Neural cell (in vitro differentiated cells): ENCODE measurements at regions not wholly inside any gene's neighbourhood (a gene's known extent, or its start where the extent isn't known, plus 50 kb on each side); places are given as distances from the start of the nearest gene placed in this dataset.

Experiments
- H2AFZ ChIP-seq: fragments of 200-600, 300-800 bp; sonication (generic), shearing (Covaris generic); 2 replicates; pipeline ENCODE4 v1.6.0; 2014; ENCODE audit warnings: low read depth, mild to moderate bottlenecking, antibody characterized with exemption, low read length, moderate library complexity
- H3F3A ChIP-seq: fragments of 200-600 bp; shearing (Covaris generic); 2 replicates; pipeline ENCODE4 v1.6.1; 2016; ENCODE audit warnings: mild to moderate bottlenecking, moderate library complexity, mixed read lengths, antibody characterized with exemption, low read length; ENCODE audit not compliant: insufficient read depth, poor library complexity, severe bottlenecking
- H3K27ac ChIP-seq: fragments of 200-600, 300-800 bp; sonication (generic), shearing (Covaris generic); 2 replicates; pipeline ENCODE4 v1.5.1; 2014; ENCODE audit warnings: mild to moderate bottlenecking, low read length, moderate library complexity
- H3K27me3 ChIP-seq: fragments of 300-800, 200-600 bp; sonication (generic), shearing (Covaris generic); 2 replicates; pipeline ENCODE4 v1.6.0; 2014; ENCODE audit warnings: mild to moderate bottlenecking, low read depth, low read length, moderate library complexity; ENCODE audit not compliant: insufficient read depth
- H3K36me3 ChIP-seq: fragments of 300-800, 200-600 bp; sonication (generic), shearing (Covaris generic); 2 replicates; pipeline ENCODE4 v1.5.1; 2014; ENCODE audit warnings: mild to moderate bottlenecking, antibody characterized with exemption, low read length, moderate library complexity; ENCODE audit not compliant: insufficient read depth
- H3K4me2 ChIP-seq: fragments of 300-800, 200-600 bp; sonication (generic), shearing (Covaris generic); 2 replicates; pipeline ENCODE4 v1.6.0; 2014; ENCODE audit warnings: mild to moderate bottlenecking, low read length
- H3K4me3 ChIP-seq: fragments of 300-800, 200-600 bp; sonication (generic), shearing (Covaris generic); 2 replicates; pipeline ENCODE4 v1.5.1; 2014; ENCODE audit warnings: mild to moderate bottlenecking, low read length, moderate library complexity
- H3K79me2 ChIP-seq: fragments of 200-600 bp; shearing (Covaris generic); replicated peaks from 2 replicates; pipeline ENCODE4 v1.6.0; 2014; ENCODE audit warnings: mild to moderate bottlenecking, low read length, moderate library complexity; ENCODE audit not compliant: insufficient read depth
- H3K9ac ChIP-seq: fragments of 300-800, 200-600 bp; sonication (generic), shearing (Covaris generic); 2 replicates; pipeline ENCODE4 v1.6.1; 2016; ENCODE audit warnings: mild to moderate bottlenecking, low read length, mixed read lengths
- H3K9me2 ChIP-seq: fragments of 200-600 bp; shearing (Covaris generic); 2 replicates; pipeline ENCODE4 v1.6.1; 2016; ENCODE audit warnings: mild to moderate bottlenecking, low read length, mixed read lengths; ENCODE audit not compliant: insufficient read depth
- H3K9me3 ChIP-seq: fragments of 200-600, 300-800 bp; sonication (generic), shearing (Covaris generic); 2 replicates; pipeline ENCODE4 v1.6.1; 2016; ENCODE audit warnings: mild to moderate bottlenecking, mixed run types, low read length, moderate library complexity, mixed read lengths
- H4K20me1 ChIP-seq: fragments of 200-600 bp; shearing (Covaris generic); 2 replicates; pipeline ENCODE4 v1.6.1; 2016; ENCODE audit warnings: mild to moderate bottlenecking, mixed run types; ENCODE audit not compliant: insufficient read depth
- EP300 ChIP-seq: fragments of 450-650 bp; conservative IDR thresholded peaks from 2 replicates; pipeline ENCODE4 v1.6.1; 2014; ENCODE audit warnings: antibody characterized with exemption, mild to moderate bottlenecking, moderate library complexity; ENCODE audit not compliant: poor library complexity, severe bottlenecking
- EZH2 ChIP-seq: fragments of 200-600, 300-800 bp; shearing (Covaris generic), sonication (generic); IDR thresholded peaks from 2 replicates; pipeline ENCODE4 v1.6.1; 2014; ENCODE audit warnings: antibody characterized with exemption, low read length, borderline replicate concordance, mild to moderate bottlenecking; ENCODE audit not compliant: insufficient read depth, poor library complexity, severe bottlenecking
- MXI1 ChIP-seq: fragments of 450-650 bp; conservative IDR thresholded peaks from 2 replicates; pipeline ENCODE4 v1.6.1; 2014; ENCODE audit warnings: antibody characterized with exemption, mild to moderate bottlenecking; ENCODE audit not compliant: poor library complexity, severe bottlenecking
- POLR2AphosphoS5 ChIP-seq: IDR thresholded peaks from 2 replicates; pipeline ENCODE4 v1.6.1; 2012
- RAD21 ChIP-seq: fragments of 450-650 bp; conservative IDR thresholded peaks from 2 replicates; pipeline ENCODE4 v1.6.1; 2014; ENCODE audit warnings: antibody characterized with exemption, mild to moderate bottlenecking, moderate library complexity
- SMC3 ChIP-seq: fragments of 450-650 bp; conservative IDR thresholded peaks from 2 replicates; pipeline ENCODE4 v1.6.1; 2014; ENCODE audit warnings: antibody characterized with exemption, mild to moderate bottlenecking, moderate library complexity; ENCODE audit not compliant: poor library complexity
- TAF1 ChIP-seq: IDR thresholded peaks from 2 replicates; pipeline ENCODE4 v1.6.1; 2012; ENCODE audit warnings: low read depth
- TF ChIP-seq, protein P1 (sequence below): IDR thresholded peaks from 2 replicates; pipeline ENCODE4 v1.6.1; 2012; ENCODE audit warnings: borderline replicate concordance
- TF ChIP-seq, protein P2 (sequence below): fragments of 450-650 bp; IDR thresholded peaks from 2 replicates; pipeline ENCODE4 v1.5.1; 2014; ENCODE audit warnings: antibody characterized with exemption, mild to moderate bottlenecking, moderate library complexity; ENCODE audit not compliant: poor library complexity, severe bottlenecking

DNA sequence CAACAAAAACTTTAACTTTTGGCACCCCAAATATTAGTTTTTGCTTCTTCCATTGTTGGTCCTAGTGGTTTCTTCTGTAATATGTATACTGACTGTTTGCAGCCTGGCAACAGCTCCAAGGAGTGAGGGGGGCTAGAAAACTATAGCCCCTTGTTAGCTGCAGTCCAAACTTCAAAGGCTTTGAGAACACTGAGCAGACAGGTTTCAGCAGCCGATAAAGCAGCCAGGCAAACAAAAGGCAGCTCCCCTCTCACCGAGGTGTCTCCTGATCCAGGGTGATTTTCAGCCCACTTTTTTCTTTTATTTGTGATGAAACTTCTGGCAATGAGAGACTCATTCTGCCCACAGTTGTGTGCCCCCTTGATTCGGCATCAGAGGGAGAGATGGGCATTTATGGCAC, 80.7 kb downstream of the OLIG3 start:
- Histone ChIP-seq H3K9ac (no peak overlapping the region), H3K9me2 (no peaks in the 10 kb centered on the region), H3F3A (no peaks in the 10 kb centered on the region), H3K27ac (no peak overlapping the region), H3K79me2 (no peaks in the 10 kb centered on the region), H4K20me1 (no peaks in the 10 kb centered on the region), H3K9me3 (no peaks in the 10 kb centered on the region), H2AFZ (no peak overlapping the region), H3K27me3 (no peaks in the 10 kb centered on the region), H3K36me3 (no peaks in the 10 kb centered on the region), H3K4me2 (no peak overlapping the region), H3K4me3 (no peak overlapping the region)
- no peak for TF ChIP-seq SMC3
- no peak for TF ChIP-seq EP300
- TF ChIP-seq MXI1, result no peak
- no peak for TF ChIP-seq POLR2AphosphoS5
- no peak for TF ChIP-seq TAF1
- no peak for TF ChIP-seq EZH2
- TF ChIP-seq, protein P1, sequence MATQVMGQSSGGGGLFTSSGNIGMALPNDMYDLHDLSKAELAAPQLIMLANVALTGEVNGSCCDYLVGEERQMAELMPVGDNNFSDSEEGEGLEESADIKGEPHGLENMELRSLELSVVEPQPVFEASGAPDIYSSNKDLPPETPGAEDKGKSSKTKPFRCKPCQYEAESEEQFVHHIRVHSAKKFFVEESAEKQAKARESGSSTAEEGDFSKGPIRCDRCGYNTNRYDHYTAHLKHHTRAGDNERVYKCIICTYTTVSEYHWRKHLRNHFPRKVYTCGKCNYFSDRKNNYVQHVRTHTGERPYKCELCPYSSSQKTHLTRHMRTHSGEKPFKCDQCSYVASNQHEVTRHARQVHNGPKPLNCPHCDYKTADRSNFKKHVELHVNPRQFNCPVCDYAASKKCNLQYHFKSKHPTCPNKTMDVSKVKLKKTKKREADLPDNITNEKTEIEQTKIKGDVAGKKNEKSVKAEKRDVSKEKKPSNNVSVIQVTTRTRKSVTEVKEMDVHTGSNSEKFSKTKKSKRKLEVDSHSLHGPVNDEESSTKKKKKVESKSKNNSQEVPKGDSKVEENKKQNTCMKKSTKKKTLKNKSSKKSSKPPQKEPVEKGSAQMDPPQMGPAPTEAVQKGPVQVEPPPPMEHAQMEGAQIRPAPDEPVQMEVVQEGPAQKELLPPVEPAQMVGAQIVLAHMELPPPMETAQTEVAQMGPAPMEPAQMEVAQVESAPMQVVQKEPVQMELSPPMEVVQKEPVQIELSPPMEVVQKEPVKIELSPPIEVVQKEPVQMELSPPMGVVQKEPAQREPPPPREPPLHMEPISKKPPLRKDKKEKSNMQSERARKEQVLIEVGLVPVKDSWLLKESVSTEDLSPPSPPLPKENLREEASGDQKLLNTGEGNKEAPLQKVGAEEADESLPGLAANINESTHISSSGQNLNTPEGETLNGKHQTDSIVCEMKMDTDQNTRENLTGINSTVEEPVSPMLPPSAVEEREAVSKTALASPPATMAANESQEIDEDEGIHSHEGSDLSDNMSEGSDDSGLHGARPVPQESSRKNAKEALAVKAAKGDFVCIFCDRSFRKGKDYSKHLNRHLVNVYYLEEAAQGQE, result no peak
- TF ChIP-seq, protein P2, sequence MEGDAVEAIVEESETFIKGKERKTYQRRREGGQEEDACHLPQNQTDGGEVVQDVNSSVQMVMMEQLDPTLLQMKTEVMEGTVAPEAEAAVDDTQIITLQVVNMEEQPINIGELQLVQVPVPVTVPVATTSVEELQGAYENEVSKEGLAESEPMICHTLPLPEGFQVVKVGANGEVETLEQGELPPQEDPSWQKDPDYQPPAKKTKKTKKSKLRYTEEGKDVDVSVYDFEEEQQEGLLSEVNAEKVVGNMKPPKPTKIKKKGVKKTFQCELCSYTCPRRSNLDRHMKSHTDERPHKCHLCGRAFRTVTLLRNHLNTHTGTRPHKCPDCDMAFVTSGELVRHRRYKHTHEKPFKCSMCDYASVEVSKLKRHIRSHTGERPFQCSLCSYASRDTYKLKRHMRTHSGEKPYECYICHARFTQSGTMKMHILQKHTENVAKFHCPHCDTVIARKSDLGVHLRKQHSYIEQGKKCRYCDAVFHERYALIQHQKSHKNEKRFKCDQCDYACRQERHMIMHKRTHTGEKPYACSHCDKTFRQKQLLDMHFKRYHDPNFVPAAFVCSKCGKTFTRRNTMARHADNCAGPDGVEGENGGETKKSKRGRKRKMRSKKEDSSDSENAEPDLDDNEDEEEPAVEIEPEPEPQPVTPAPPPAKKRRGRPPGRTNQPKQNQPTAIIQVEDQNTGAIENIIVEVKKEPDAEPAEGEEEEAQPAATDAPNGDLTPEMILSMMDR, result no peak
- TF ChIP-seq RAD21, result no peak

DNA sequence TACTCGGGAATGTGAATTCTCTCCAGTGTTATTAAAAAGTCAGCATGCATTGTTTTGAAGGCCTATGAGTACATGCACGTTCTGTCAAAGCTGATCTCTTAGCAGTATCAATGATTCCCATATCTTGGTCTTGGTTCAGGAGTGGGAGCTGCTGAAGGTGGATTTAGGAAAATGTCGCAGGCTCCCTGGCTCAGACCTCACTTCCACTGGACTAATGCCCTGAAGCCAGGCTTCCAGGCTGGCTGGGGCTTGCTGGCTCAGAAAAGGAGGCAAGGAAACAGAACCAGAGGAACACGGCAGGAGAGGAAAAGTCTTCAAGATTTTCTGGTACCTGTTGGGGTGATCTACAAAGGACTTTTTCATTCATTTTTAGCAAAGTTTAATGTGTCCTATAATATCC, 81.6 kb downstream of the OLIG3 start:
- H3K27ac ChIP-seq, result no peak overlapping the region
- H3K79me2 ChIP-seq, result no peaks in the 10 kb centered on the region
- H3K9ac ChIP-seq, result no peak overlapping the region
- H3K9me2 ChIP-seq, result no peaks in the 10 kb centered on the region
- H4K20me1 ChIP-seq, result no peaks in the 10 kb centered on the region
- H3K4me2 ChIP-seq, result no peak overlapping the region
- no peaks in the 10 kb centered on the region for H3K27me3 ChIP-seq
- no peaks in the 10 kb centered on the region for H3F3A ChIP-seq
- H2AFZ ChIP-seq, result no peak overlapping the region
- no peak overlapping the region for H3K4me3 ChIP-seq
- H3K36me3 ChIP-seq, result no peaks in the 10 kb centered on the region
- TF ChIP-seq MXI1 (no peak), RAD21 (no peak)
- no peaks in the 10 kb centered on the region for H3K9me3 ChIP-seq

DNA sequence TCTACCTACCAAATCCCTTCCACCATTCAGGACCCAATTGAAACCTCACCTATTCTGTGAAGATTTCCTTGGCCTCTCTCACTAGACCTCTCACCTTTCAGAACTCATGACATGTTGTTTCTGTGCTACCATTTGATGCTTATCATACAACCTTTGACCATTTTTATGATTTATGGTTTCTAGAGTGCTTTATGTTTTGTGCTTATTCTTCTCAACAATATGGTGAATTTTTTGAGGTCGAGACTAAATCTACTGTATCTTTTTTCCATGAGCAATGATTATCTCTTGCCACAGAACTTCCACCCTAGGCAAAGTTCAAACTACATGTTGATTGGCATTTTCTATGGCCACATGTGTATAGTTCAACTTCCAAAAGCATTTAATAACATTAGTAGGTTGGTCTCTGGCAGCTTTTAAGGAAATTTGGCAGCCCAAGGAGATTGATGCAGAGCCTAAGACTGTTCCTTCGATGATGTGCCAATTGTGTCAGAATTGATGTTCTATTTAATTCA, 84.9 kb downstream of the OLIG3 start:
- no peaks in the 10 kb centered on the region for H3K27me3 ChIP-seq
- no peaks in the 10 kb centered on the region for H3K9me3 ChIP-seq
- no peak overlapping the region for H2AFZ ChIP-seq
- H3K27ac ChIP-seq, result no peak overlapping the region
- H3K79me2 ChIP-seq, result no peaks in the 10 kb centered on the region
- no peak for TF ChIP-seq EP300
- TF ChIP-seq, protein P1, result no peak
- no peak for TF ChIP-seq EZH2
- no peak for TF ChIP-seq POLR2AphosphoS5
- TF ChIP-seq TAF1, result no peak
- no peak overlapping the region for H3K4me2 ChIP-seq
- H3K9ac ChIP-seq, result no peak overlapping the region
- H3K36me3 ChIP-seq, result no peaks in the 10 kb centered on the region
- no peaks in the 10 kb centered on the region for H4K20me1 ChIP-seq
- H3K9me2 ChIP-seq, result no peaks in the 10 kb centered on the region
- H3F3A ChIP-seq, result no peaks in the 10 kb centered on the region
- H3K4me3 ChIP-seq, result no peak overlapping the region
